ENCODE measurements at regions not wholly inside any gene's neighbourhood (a gene's known extent, or its start where the extent isn't known, plus 50 kb on each side); places are given as distances from the start of the nearest gene placed in this dataset.
A peak's percentile ranks its signal among the peaks of the same experiment; 100 is the strongest.

DNA sequence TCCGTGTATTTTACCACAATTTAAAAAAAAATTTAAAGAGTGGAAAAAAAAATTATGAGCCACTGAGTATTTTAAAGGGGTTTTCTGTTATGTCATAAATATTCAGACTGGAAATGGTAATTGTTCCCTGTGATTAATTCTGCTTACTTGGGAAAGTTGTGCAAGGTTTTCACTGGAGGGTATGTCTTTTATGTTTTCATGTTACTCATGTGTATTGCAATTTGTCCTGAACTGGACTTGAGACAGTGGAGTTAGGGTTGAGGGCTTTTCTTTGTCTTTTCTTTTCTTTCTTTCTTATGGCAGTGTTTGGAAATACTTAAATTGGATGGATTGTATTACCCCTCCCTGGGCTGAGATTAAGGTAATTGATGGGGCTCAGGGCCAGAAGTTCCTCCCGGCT is 257.7 kb downstream of the BAMBI start:
- Histone ChIP-seq H3K27ac (no peak overlapping the region), H3K4me1 (no peaks in the 10 kb centered on the region), H3K4me3 (no peak overlapping the region), H3K9me3 (no peaks in the 10 kb centered on the region), H3K27me3 (no peaks in the 10 kb centered on the region), H3K36me3 (ENCODE audit: low read depth, missing control alignments) (no peaks in the 10 kb centered on the region)
- intact Hi-C loops (cut with DNase I; ENCODE audit: low total_unique reads), result no loop called here
- no peak for DNase-seq
- TF ChIP-seq, protein P1, sequence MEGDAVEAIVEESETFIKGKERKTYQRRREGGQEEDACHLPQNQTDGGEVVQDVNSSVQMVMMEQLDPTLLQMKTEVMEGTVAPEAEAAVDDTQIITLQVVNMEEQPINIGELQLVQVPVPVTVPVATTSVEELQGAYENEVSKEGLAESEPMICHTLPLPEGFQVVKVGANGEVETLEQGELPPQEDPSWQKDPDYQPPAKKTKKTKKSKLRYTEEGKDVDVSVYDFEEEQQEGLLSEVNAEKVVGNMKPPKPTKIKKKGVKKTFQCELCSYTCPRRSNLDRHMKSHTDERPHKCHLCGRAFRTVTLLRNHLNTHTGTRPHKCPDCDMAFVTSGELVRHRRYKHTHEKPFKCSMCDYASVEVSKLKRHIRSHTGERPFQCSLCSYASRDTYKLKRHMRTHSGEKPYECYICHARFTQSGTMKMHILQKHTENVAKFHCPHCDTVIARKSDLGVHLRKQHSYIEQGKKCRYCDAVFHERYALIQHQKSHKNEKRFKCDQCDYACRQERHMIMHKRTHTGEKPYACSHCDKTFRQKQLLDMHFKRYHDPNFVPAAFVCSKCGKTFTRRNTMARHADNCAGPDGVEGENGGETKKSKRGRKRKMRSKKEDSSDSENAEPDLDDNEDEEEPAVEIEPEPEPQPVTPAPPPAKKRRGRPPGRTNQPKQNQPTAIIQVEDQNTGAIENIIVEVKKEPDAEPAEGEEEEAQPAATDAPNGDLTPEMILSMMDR (IDR thresholded peaks at IDR 0.05), result no peak
- no peak for TF ChIP-seq POLR2A (IDR thresholded peaks at IDR 0.05)
- WGBS, 2 donors, result 74 to 88% methylated on average over 2 of the region's 2 CpGs

DNA sequence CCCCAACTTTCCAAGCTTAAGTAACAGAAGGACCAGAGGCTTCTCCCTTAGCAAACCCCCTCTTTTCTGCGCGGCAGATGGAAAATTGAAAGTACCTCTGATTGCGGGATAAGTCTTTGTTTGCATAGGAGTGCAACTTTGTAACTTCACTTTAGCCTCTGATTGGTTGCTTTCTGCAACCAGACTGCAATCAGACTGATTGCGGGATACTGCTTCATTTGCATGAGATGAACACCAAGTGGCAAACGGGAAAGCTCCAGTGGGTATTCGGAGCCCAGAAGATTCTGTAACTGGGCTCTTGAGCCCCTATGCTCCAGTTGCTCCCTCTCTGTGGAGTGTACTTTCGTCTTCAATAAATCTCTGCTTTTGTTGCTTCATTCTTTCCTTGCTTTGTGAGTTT is 260.6 kb downstream of the BAMBI start:
- no peak overlapping the region for H3K4me3 ChIP-seq
- TF ChIP-seq POLR2A (IDR thresholded peaks at IDR 0.05), result no peak
- TF ChIP-seq, protein P1 (IDR thresholded peaks at IDR 0.05), result no peak
- H3K27me3 ChIP-seq, result no peaks in the 10 kb centered on the region
- no peaks in the 10 kb centered on the region for H3K4me1 ChIP-seq
- H3K36me3 ChIP-seq (ENCODE audit: low read depth, missing control alignments), result no peaks in the 10 kb centered on the region
- WGBS, 2 donors, result 88 to 89% methylated on average over 7 of the region's 7 CpGs
- H3K9me3 ChIP-seq, result no peaks in the 10 kb centered on the region
- no peak overlapping the region for H3K27ac ChIP-seq
- intact Hi-C loops (cut with DNase I; ENCODE audit: low total_unique reads), result no loop called here
- DNase-seq, result no peak

- 77 to 83% methylated on average over 1 of the region's 1 CpG for WGBS, 2 donors
- Histone ChIP-seq H3K36me3 (ENCODE audit: low read depth, missing control alignments) (no peaks in the 10 kb centered on the region), H3K27ac (no peak overlapping the region), H3K4me1 (no peaks in the 10 kb centered on the region), H3K4me3 (no peak overlapping the region), H3K9me3 (no peaks in the 10 kb centered on the region), H3K27me3 (no peaks in the 10 kb centered on the region)
- intact Hi-C loops (cut with DNase I; ENCODE audit: low total_unique reads), result no loop called here
- no peak for DNase-seq
- TF ChIP-seq POLR2A (IDR thresholded peaks at IDR 0.05), result no peak
- TF ChIP-seq, protein P1 (IDR thresholded peaks at IDR 0.05), result no peak
Observed at GRCh38 chr10:28938745-28939144, 261.4 kb downstream of the BAMBI start.

- DNase-seq, result peak; percentile 38
- no peak for TF ChIP-seq POLR2A (IDR thresholded peaks at IDR 0.05)
- TF ChIP-seq, protein P1 (IDR thresholded peaks at IDR 0.05), result no peak
- intact Hi-C loops (cut with DNase I; ENCODE audit: low total_unique reads), result no loop called here
- WGBS, 2 donors, result 33 to 40% methylated on average over 29 of the region's 29 CpGs
- no peaks in the 10 kb centered on the region for H3K27me3 ChIP-seq
- H3K4me3 ChIP-seq, result peak overlapping the region in 1 of 2 donors; percentile 22
- no peaks in the 10 kb centered on the region for H3K9me3 ChIP-seq
- H3K4me1 ChIP-seq, result no peaks in the 10 kb centered on the region
- no peaks in the 10 kb centered on the region for H3K36me3 ChIP-seq (ENCODE audit: low read depth, missing control alignments)
- H3K27ac ChIP-seq, result no peak overlapping the region
Observed at GRCh38 chr10:28939281-28940157, 262.2 kb downstream of the BAMBI start.
